ENCODE measurements at regions not wholly inside any gene's neighbourhood (a gene's known extent, or its start where the extent isn't known, plus 50 kb on each side); places are given as distances from the start of the nearest gene placed in this dataset.

- no peak overlapping the region for H2AFZ ChIP-seq
- DNase-seq, result no peak
Observed at GRCh38 chr14:99026471-99026870, 245.5 kb downstream of the BCL11B start.

GRCh38 chr14:99028041-99028440 is 244.0 kb downstream of the BCL11B start:
- Histone ChIP-seq H3K4me3 (no peak overlapping the region), H3K79me2 (ENCODE audit: insufficient read depth) (no peaks in the 10 kb centered on the region), H3K4me2 (ENCODE audit: unreplicated experiment) (no peak overlapping the region), H4K20me1 (ENCODE audit: insufficient read depth) (no peaks in the 10 kb centered on the region), H3K27me3 (replicated peaks; ENCODE audit: insufficient read depth) (no peaks in the 10 kb centered on the region), H3K4me1 (ENCODE audit: insufficient read depth) (no peaks in the 10 kb centered on the region), H3F3A (ENCODE audit: insufficient read depth) (no peaks in the 10 kb centered on the region), H2AFZ (no peak overlapping the region), H3K9me3 (ENCODE audit: low read depth) (no peaks in the 10 kb centered on the region), H3K36me3 (ENCODE audit: low read depth) (no peaks in the 10 kb centered on the region), H3K9ac (no peak overlapping the region), H3K9me2 (ENCODE audit: insufficient read depth) (no peaks in the 10 kb centered on the region), H3K27ac (no peak overlapping the region)
- DNase-seq, result no peak
- 73 to 77% methylated on average over 6 of the region's 6 CpGs for WGBS, 2 experiments (ENCODE audit: low coverage in 1 of 2, low lambda C conversion rate in 2 of 2, missing lambda C conversion rate in 2 of 2)
- TF ChIP-seq EZH2 (IDR thresholded peaks at IDR 0.05; ENCODE audit: insufficient read depth, poor library complexity, severe bottlenecking) (no peak), EZH2phosphoT487 (IDR thresholded peaks at IDR 0.05; ENCODE audit: insufficient read depth, low read depth) (no peak)
- in situ Hi-C loops (cut with MboI), result no loop called here

More at GRCh38 chr14:99026471-99026870, 245.5 kb downstream of the BCL11B start:
- no peak for TF ChIP-seq EZH2 (IDR thresholded peaks at IDR 0.05; ENCODE audit: insufficient read depth, poor library complexity, severe bottlenecking)
- no peak for TF ChIP-seq EZH2phosphoT487 (IDR thresholded peaks at IDR 0.05; ENCODE audit: insufficient read depth, low read depth)
- no peak overlapping the region for H3K4me3 ChIP-seq
- in situ Hi-C loops (cut with MboI), result no loop called here
- H3K27ac ChIP-seq, result no peak overlapping the region
- 75 to 85% methylated on average over 2 of the region's 2 CpGs for WGBS, 2 experiments (ENCODE audit: low coverage in 1 of 2, low lambda C conversion rate in 2 of 2, missing lambda C conversion rate in 2 of 2)
- no peaks in the 10 kb centered on the region for H3K9me2 ChIP-seq (ENCODE audit: insufficient read depth)
- no peaks in the 10 kb centered on the region for H3K9me3 ChIP-seq (ENCODE audit: low read depth)
- no peak overlapping the region for H3K9ac ChIP-seq
- no peak overlapping the region for H3K4me2 ChIP-seq (ENCODE audit: unreplicated experiment)
- no peaks in the 10 kb centered on the region for H3F3A ChIP-seq (ENCODE audit: insufficient read depth)
- H3K36me3 ChIP-seq (ENCODE audit: low read depth), result no peaks in the 10 kb centered on the region
- no peaks in the 10 kb centered on the region for H3K79me2 ChIP-seq (ENCODE audit: insufficient read depth)
- no peaks in the 10 kb centered on the region for H4K20me1 ChIP-seq (ENCODE audit: insufficient read depth)
- no peaks in the 10 kb centered on the region for H3K27me3 ChIP-seq (replicated peaks; ENCODE audit: insufficient read depth)
- H3K4me1 ChIP-seq (ENCODE audit: insufficient read depth), result no peaks in the 10 kb centered on the region

- H2AFZ ChIP-seq, result no peak overlapping the region
- no peaks in the 10 kb centered on the region for H3K9me3 ChIP-seq (ENCODE audit: low read depth)
- no peaks in the 10 kb centered on the region for H3K27me3 ChIP-seq (replicated peaks; ENCODE audit: insufficient read depth)
- no peaks in the 10 kb centered on the region for H3K36me3 ChIP-seq (ENCODE audit: low read depth)
- no peak overlapping the region for H3K4me2 ChIP-seq (ENCODE audit: unreplicated experiment)
- no peaks in the 10 kb centered on the region for H3K4me1 ChIP-seq (ENCODE audit: insufficient read depth)
- no peaks in the 10 kb centered on the region for H3K9me2 ChIP-seq (ENCODE audit: insufficient read depth)
- no peak overlapping the region for H3K27ac ChIP-seq
- H3K9ac ChIP-seq, result no peak overlapping the region
- 64 to 76% methylated on average over 5 of the region's 5 CpGs for WGBS, 2 experiments (ENCODE audit: low coverage in 1 of 2, low lambda C conversion rate in 2 of 2, missing lambda C conversion rate in 2 of 2)
- in situ Hi-C loops (cut with MboI), result no loop called here
- H3K79me2 ChIP-seq (ENCODE audit: insufficient read depth), result no peaks in the 10 kb centered on the region
- H3F3A ChIP-seq (ENCODE audit: insufficient read depth), result no peaks in the 10 kb centered on the region
- H3K4me3 ChIP-seq, result no peak overlapping the region
- TF ChIP-seq EZH2 (IDR thresholded peaks at IDR 0.05; ENCODE audit: insufficient read depth, poor library complexity, severe bottlenecking) (no peak), EZH2phosphoT487 (IDR thresholded peaks at IDR 0.05; ENCODE audit: insufficient read depth, low read depth) (no peak)
- DNase-seq, result no peak
- no peaks in the 10 kb centered on the region for H4K20me1 ChIP-seq (ENCODE audit: insufficient read depth)
Observed at GRCh38 chr14:99028521-99028920, 243.5 kb downstream of the BCL11B start.

GRCh38 chr14:99029145-99029915 is 242.7 kb downstream of the BCL11B start:
- Histone ChIP-seq H3K9ac (no peak overlapping the region), H2AFZ (no peak overlapping the region), H3K4me1 (ENCODE audit: insufficient read depth) (no peaks in the 10 kb centered on the region), H3K27me3 (replicated peaks; ENCODE audit: insufficient read depth) (no peaks in the 10 kb centered on the region), H4K20me1 (ENCODE audit: insufficient read depth) (no peaks in the 10 kb centered on the region), H3K9me2 (ENCODE audit: insufficient read depth) (no peaks in the 10 kb centered on the region), H3F3A (ENCODE audit: insufficient read depth) (no peaks in the 10 kb centered on the region), H3K79me2 (ENCODE audit: insufficient read depth) (no peaks in the 10 kb centered on the region), H3K9me3 (ENCODE audit: low read depth) (no peaks in the 10 kb centered on the region), H3K4me2 (ENCODE audit: unreplicated experiment) (no peak overlapping the region), H3K27ac (no peak overlapping the region), H3K4me3 (no peak overlapping the region), H3K36me3 (ENCODE audit: low read depth) (no peaks in the 10 kb centered on the region)
- DNase-seq, result no peak
- TF ChIP-seq EZH2 (IDR thresholded peaks at IDR 0.05; ENCODE audit: insufficient read depth, poor library complexity, severe bottlenecking) (no peak), EZH2phosphoT487 (IDR thresholded peaks at IDR 0.05; ENCODE audit: insufficient read depth, low read depth) (no peak)
- in situ Hi-C loops (cut with MboI), result no loop called here
- 47 to 53% methylated on average over 13 to 14 of the region's 14 CpGs for WGBS, 2 experiments (ENCODE audit: low coverage in 1 of 2, low lambda C conversion rate in 2 of 2, missing lambda C conversion rate in 2 of 2)

All from GM23248 (cell line).